GM13977 (cell line): ENCODE measurements at regions not wholly inside any gene's neighbourhood (a gene's known extent, or its start where the extent isn't known, plus 50 kb on each side); places are given as distances from the start of the nearest gene placed in this dataset.

ENCODE experiments used
- DNase-seq: peaks from one replicate; pipeline ENCODE4 v3.0.0; 2012; ENCODE audit warnings: low spot score
- CTCF ChIP-seq: IDR thresholded peaks from 2 replicates; pipeline ENCODE4 v1.5.1; 2012; ENCODE audit warnings: mild to moderate bottlenecking, control low read depth; ENCODE audit not compliant: insufficient read depth; ENCODE audit errors: extremely low read depth, missing control alignments
- in situ Hi-C: fragments of 300-500 bp; cut with MboI; formaldehyde crosslinking; loops from one replicate; pipeline ENCODE4 v1.12.0; 2022; ENCODE audit warnings: low sequenced_read_pairs, low pct_unique_long_range_greater_than_20kb, mixed read lengths, inconsistent platforms; ENCODE audit not compliant: unreplicated experiment

GRCh38 chr6:41404182-41404845, 68.9 kb downstream of the NCR2 start:
- in situ Hi-C loops: no loop called here
- DNase-seq: no peak

GRCh38 chr6:41405941-41406727, 70.7 kb downstream of the NCR2 start:
- no peak for DNase-seq
- in situ Hi-C loops: no loop called here
- no peak for TF ChIP-seq CTCF

More at GRCh38 chr6:41404182-41404845, 68.9 kb downstream of the NCR2 start:
- TF ChIP-seq CTCF: no peak

- DNase-seq: no peak
- no peak for TF ChIP-seq CTCF
- in situ Hi-C loops: no loop called here
Measured at GRCh38 chr6:41406728-41407489, 71.5 kb downstream of the NCR2 start.

- in situ Hi-C loops: no loop called here
- DNase-seq: no peak
- TF ChIP-seq CTCF: no peak
Measured at GRCh38 chr6:41408576-41408975, 73.2 kb downstream of the NCR2 start.

- TF ChIP-seq CTCF: no peak
Measured at GRCh38 chr6:41408982-41409381, 73.6 kb downstream of the NCR2 start.

GRCh38 chr6:41409489-41409888, 74.1 kb downstream of the NCR2 start:
- TF ChIP-seq CTCF: no peak
- no peak for DNase-seq
- in situ Hi-C loops: no loop called here

More at GRCh38 chr6:41408982-41409381, 73.6 kb downstream of the NCR2 start:
- DNase-seq: no peak
- in situ Hi-C loops: no loop called here
